Lung (tissue), 11 donors: ENCODE measurements at regions not wholly inside any gene's neighbourhood (a gene's known extent, or its start where the extent isn't known, plus 50 kb on each side); places are given as distances from the start of the nearest gene placed in this dataset.

Experiments used
- ATAC-seq: fragments of 200-7000 bp; cut with Tn5 transposase; one replicate; pipeline ENCODE4 v1.9.1; 2020; ENCODE audit warnings: moderate number of reproducible peaks; ENCODE audit not compliant: insufficient read depth, low FRiP score
- DNase-seq, 3 donors: peaks; one replicate each; pipeline ENCODE4 v3.0.0-alpha.2; 2013 to 2017
- H3K27ac ChIP-seq, 2 donors: one replicate each; pipeline ENCODE4 v1.5.1; 2013; ENCODE audit warnings: mild to moderate bottlenecking in 2 of 2, moderate library complexity in 2 of 2, control low read depth in 1 of 2, inconsistent platforms in 1 of 2, low read depth in 1 of 2, low read length in 1 of 2
- H3K27me3 ChIP-seq, 3 donors: one replicate each; pipeline ENCODE4 v1.5.1; 2013; ENCODE audit warnings: low read length in 2 of 3; ENCODE audit not compliant: control insufficient read depth in 3 of 3, insufficient read depth in 3 of 3
- H3K36me3 ChIP-seq, 4 donors: one replicate each; pipeline ENCODE4 v1.5.1; 2013; ENCODE audit warnings: low read length in 4 of 4, mild to moderate bottlenecking in 1 of 4, moderate library complexity in 1 of 4; ENCODE audit not compliant: control insufficient read depth in 4 of 4, insufficient read depth in 4 of 4
- H3K4me1 ChIP-seq, 5 donors: one replicate each; pipeline ENCODE4 v1.5.1; 2013; ENCODE audit warnings: low read length in 5 of 5, mild to moderate bottlenecking in 2 of 5, moderate library complexity in 1 of 5; ENCODE audit not compliant: control insufficient read depth in 5 of 5, insufficient read depth in 5 of 5
- H3K4me3 ChIP-seq: one replicate; pipeline ENCODE4 v1.5.1; 2013; ENCODE audit warnings: mild to moderate bottlenecking, control low read depth, moderate library complexity
- H3K9ac ChIP-seq, 2 donors: one replicate each; pipeline ENCODE4 v1.5.1; 2013; ENCODE audit warnings: low read length in 2 of 2, control low read depth in 1 of 2; ENCODE audit not compliant: insufficient read depth in 1 of 2
- H3K9me3 ChIP-seq, 4 donors: one replicate each; pipeline ENCODE4 v1.5.1; 2013; ENCODE audit warnings: low read length in 3 of 4, mild to moderate bottlenecking in 1 of 4, moderate library complexity in 1 of 4; ENCODE audit not compliant: control insufficient read depth in 4 of 4, insufficient read depth in 3 of 4
- CTCF ChIP-seq: IDR thresholded peaks from 2 replicates; pipeline ENCODE4 v1.5.1; 2012; ENCODE audit warnings: mild to moderate bottlenecking; ENCODE audit errors: control extremely low read depth, extremely low read depth
- WGBS, 2 donors: extraction: QIAGEN DNeasy Blood & Tissue Kit; methylation state at CpG; one replicate each; pipeline ENCODE4 v1.1.7; 2013; 5-methylcytosine and 5-hydroxymethylcytosine counted together
- donor health status: control.
- donor health status: control.
- donor health status: Bipolar disorder and iron deficiency.
- donor health status: healthy.
- donor health status: DM: yes; HTN: yes; CAD: no.

GRCh38 chr3:184440151-184440550 lies 60.3 kb downstream of the CHRD start:
- Histone ChIP-seq H3K27ac (no peak overlapping the region), H3K4me1 (no peaks in the 10 kb centered on the region), H3K36me3 (no peaks in the 10 kb centered on the region), H3K27me3 (peaks cover 0 to 6% (median 0%) of the 10 kb centered on the region in 3 donors), H3K9ac (no peak overlapping the region), H3K9me3 (peaks cover 0 to 5% (median 0%) of the 10 kb centered on the region in 4 donors), H3K4me3 (no peak overlapping the region)
- no peak for TF ChIP-seq CTCF
- WGBS, 2 donors, result 58 to 75% methylated on average over 4 of the region's 4 CpGs
- no peak for DNase-seq
- ATAC-seq, result no peak

DNA sequence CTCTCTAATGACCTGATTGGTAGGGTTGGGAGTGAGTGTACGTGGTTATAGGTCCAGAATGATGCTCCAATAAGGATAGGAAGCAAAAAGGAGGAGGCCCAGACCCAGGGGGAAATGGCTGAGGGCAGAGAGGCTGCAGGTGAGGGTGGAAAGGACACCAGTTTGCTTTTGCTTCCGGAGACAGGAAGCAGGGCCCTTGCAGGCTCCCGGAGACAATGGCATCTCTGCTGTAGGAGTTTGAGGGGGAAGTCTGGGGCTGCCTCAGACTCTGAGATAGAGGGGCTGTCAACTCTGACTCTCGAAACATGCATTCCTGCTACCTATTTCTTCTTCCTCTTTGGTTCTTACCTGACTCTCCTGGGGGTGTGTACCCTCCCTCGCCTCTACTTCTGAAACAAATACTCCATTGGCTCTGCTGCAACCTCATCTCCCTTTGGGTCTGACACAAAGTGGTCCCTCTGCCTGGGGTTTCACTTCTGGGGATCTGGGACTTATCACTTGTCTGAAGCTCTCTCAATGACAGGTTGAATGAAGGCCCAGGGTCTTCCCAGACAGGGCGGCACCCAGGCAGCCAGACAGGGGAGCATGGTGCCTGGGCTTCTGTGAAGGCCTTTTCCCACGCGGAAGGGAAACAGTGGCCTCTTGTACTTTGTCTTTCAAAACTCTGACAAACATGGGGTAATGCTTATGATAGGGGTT lies 61.5 kb downstream of the CHRD start:
- H3K9me3 ChIP-seq, result peaks cover 0 to 5% (median 0%) of the 10 kb centered on the region in 4 donors
- peaks cover 0 to 6% (median 0%) of the 10 kb centered on the region in 3 donors for H3K27me3 ChIP-seq
- no peak for TF ChIP-seq CTCF
- H3K4me1 ChIP-seq, result no peaks in the 10 kb centered on the region
- H3K27ac ChIP-seq, result no peak overlapping the region
- H3K9ac ChIP-seq, result no peak overlapping the region
- peak in 1 of 3 donors; percentile 20 for DNase-seq
- H3K4me3 ChIP-seq, result no peak overlapping the region
- H3K36me3 ChIP-seq, result no peaks in the 10 kb centered on the region
- 50 to 62% methylated on average over 8 of the region's 8 CpGs for WGBS, 2 donors
- no peak for ATAC-seq

DNA sequence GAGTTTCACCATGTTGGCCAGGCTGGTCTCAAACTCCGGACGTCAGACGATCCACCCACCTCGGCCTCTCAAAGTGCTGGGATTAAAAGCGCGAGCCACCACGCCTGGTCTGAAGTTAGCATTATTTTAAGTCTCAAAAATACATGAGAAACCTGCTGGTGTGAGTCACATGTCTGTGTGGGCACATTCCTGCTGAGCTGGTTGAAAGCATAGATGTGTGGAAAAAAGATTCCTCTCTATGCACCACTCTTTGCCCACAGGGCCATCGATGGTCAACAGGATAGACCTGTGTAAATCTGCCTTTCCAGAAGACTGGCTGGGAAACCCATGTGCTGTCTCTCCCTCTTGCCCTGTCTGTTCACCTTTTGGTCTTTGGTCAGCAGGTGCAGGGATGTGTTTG lies 63.5 kb downstream of the CHRD start:
- H3K27ac ChIP-seq, result no peak overlapping the region
- no peak for DNase-seq
- ATAC-seq, result no peak
- no peak overlapping the region for H3K9ac ChIP-seq
- no peaks in the 10 kb centered on the region for H3K36me3 ChIP-seq
- 94 to 98% methylated on average over 8 of the region's 8 CpGs for WGBS, 2 donors
- TF ChIP-seq CTCF, result no peak
- H3K27me3 ChIP-seq, result peaks cover 0 to 6% (median 0%) of the 10 kb centered on the region in 3 donors
- H3K4me3 ChIP-seq, result no peak overlapping the region
- peaks cover 0 to 2% (median 0%) of the 10 kb centered on the region in 4 donors for H3K9me3 ChIP-seq
- H3K4me1 ChIP-seq, result no peaks in the 10 kb centered on the region

GRCh38 chr3:184443831-184444230 lies 64.0 kb downstream of the CHRD start:
- WGBS, 2 donors, result 92 to 93% methylated on average over 5 of the region's 5 CpGs

More at GRCh38 chr3:184443831-184444230, 64.0 kb downstream of the CHRD start:
- H3K9ac ChIP-seq, result no peak overlapping the region
- H3K4me3 ChIP-seq, result no peak overlapping the region
- no peaks in the 10 kb centered on the region for H3K36me3 ChIP-seq
- H3K4me1 ChIP-seq, result no peaks in the 10 kb centered on the region
- no peak overlapping the region for H3K27ac ChIP-seq
- peaks cover 0 to 6% (median 0%) of the 10 kb centered on the region in 3 donors for H3K27me3 ChIP-seq
- no peak for TF ChIP-seq CTCF
- DNase-seq (no peak), ATAC-seq (no peak)
- peaks cover 0 to 2% (median 0%) of the 10 kb centered on the region in 4 donors for H3K9me3 ChIP-seq
